ENCODE measurements at regions not wholly inside any gene's neighbourhood (a gene's known extent, or its start where the extent isn't known, plus 50 kb on each side); places are given as distances from the start of the nearest gene placed in this dataset.

- TF ChIP-seq BHLHE40 (IDR thresholded peaks at IDR 0.05; ENCODE audit: low read depth, low read length) (no peak), CTCF (conservative IDR thresholded peaks at IDR 0.05; ENCODE audit: low read depth, low read length) (no peak), POLR2A (IDR thresholded peaks at IDR 0.05; ENCODE audit: low read depth, low read length) (no peak)
Observed at GRCh38 chr6:23977706-23978105, 148.3 kb upstream of the NRSN1 start.
